ENCODE measurements at regions not wholly inside any gene's neighbourhood (a gene's known extent, or its start where the extent isn't known, plus 50 kb on each side); places are given as distances from the start of the nearest gene placed in this dataset.
"Not testable (repeated sequence)": the region's sequence is repeated elsewhere in the genome, so short reads cannot be mapped to it uniquely, and the experiment has no call there.

DNA sequence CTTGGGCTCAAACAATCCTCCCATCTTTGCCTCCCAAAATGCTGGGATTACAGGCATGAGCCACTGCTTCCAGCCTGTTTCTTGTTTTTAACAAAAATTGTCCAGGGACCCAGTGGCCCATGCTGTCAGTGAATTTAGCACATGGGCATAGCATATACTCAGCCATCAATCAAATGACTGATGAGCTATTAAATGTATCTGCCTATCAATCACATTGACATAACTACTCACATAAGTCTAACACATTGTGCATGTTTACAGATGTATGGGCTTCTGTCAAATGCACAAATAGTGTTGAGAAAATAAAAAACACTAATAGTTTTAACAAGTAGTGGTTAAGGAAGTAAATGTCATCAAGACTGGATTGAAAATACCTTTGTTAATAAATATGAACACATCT lies 249.4 kb downstream of the COX18 start:
- no peak overlapping the region for H3K4me3 Mint-ChIP-seq
- peaks cover 3% of the 10 kb centered on the region for H3K9me3 Mint-ChIP-seq
- H3K27me3 Mint-ChIP-seq (ENCODE audit: low read depth) = no peaks in the 10 kb centered on the region
- H3K27ac Mint-ChIP-seq = no peak overlapping the region
- no peaks in the 10 kb centered on the region for H3K4me1 Mint-ChIP-seq (ENCODE audit: low read depth)
- H3K36me3 Mint-ChIP-seq (ENCODE audit: low read depth) = no peaks in the 10 kb centered on the region

DNA sequence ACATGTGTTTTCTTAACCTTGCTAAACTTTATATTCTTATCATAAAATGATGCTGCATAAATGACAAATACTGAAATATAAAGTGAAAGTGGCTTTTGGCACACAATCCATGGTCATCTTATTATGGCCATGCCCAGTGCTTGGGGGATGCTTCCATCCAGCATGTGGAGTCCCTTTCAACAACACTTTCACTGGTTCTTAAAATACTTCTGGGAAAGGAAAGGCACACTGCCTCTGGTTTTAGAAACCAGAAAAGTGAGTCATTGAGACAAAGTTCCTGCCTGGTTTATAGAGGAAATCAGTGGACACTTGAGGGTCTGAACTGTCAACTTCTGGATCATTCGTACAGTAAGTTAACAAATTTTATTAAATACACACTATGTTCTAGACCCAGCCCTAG lies 248.0 kb upstream of the ADAMTS3 start:
- no peaks in the 10 kb centered on the region for H3K27me3 Mint-ChIP-seq (ENCODE audit: low read depth)
- no peaks in the 10 kb centered on the region for H3K36me3 Mint-ChIP-seq (ENCODE audit: low read depth)
- H3K4me1 Mint-ChIP-seq (ENCODE audit: low read depth) = no peaks in the 10 kb centered on the region
- no peaks in the 10 kb centered on the region for H3K9me3 Mint-ChIP-seq
- H3K4me3 Mint-ChIP-seq = no peak overlapping the region
- H3K27ac Mint-ChIP-seq = no peak overlapping the region

DNA sequence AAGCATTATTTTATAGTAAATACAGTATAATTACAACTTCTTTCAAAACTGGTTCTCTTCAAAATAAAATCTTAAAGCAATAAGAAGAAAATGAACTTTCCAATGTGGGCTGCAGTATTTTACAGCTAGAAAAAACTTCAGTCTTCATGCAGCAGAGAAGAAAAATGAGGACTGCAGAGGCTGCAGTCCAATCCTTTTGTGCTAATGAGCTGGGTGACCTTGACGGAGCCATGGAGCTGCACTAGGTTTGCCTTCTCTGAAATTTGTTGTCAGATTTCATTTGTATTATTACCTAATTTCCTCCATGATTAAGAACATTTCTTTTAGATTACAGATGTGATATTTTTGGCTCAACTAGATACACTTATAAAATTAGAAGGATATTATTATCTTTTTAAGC lies 245.2 kb upstream of the ADAMTS3 start:
- no peak overlapping the region for H3K27ac Mint-ChIP-seq
- H3K27me3 Mint-ChIP-seq (ENCODE audit: low read depth) = no peaks in the 10 kb centered on the region
- H3K36me3 Mint-ChIP-seq (ENCODE audit: low read depth) = no peaks in the 10 kb centered on the region
- H3K9me3 Mint-ChIP-seq = no peaks in the 10 kb centered on the region
- no peak overlapping the region for H3K4me3 Mint-ChIP-seq
- H3K4me1 Mint-ChIP-seq (ENCODE audit: low read depth) = no peaks in the 10 kb centered on the region

DNA sequence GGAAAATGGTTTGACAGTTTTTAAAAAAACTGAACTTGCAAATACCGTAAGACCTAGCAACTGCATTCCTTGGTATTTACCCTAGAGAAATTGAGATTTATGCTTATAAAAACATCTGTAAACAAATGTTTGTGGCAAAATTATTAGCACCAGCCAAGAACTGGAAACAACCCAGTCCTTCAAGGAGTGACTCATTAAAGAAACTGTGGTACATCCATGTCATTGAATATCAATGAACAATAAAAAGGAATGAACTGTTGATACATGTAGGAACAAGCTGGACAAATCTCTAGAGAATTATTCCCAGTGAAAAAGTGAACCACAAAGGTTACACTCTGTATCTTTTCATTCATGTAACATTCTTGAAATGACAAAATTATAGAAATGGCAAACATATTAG lies 240.2 kb upstream of the ADAMTS3 start:
- H3K27ac Mint-ChIP-seq = no peak overlapping the region
- H3K27me3 Mint-ChIP-seq (ENCODE audit: low read depth) = no peaks in the 10 kb centered on the region
- H3K4me1 Mint-ChIP-seq (ENCODE audit: low read depth) = no peaks in the 10 kb centered on the region
- no peaks in the 10 kb centered on the region for H3K36me3 Mint-ChIP-seq (ENCODE audit: low read depth)
- no peaks in the 10 kb centered on the region for H3K9me3 Mint-ChIP-seq
- no peak overlapping the region for H3K4me3 Mint-ChIP-seq

DNA sequence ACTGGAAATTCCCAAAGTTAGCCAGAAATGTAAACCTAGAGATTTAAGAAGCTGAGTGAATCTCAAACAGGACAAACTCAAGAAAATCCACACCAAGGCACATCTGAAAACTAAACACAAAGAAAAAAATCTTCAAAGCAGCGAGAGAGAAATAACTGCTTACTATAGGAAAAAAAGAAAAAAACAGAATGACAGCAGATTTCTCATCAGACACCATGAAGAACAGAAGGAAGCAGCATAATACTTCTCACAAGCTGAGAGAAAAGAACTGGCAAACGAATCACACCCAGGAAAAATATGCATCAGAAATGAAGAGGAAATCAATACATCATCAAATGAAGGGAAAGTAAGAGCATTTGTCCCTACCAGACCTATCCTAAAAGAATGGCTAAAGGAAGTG lies 236.3 kb upstream of the ADAMTS3 start:
- no peak overlapping the region for H3K27ac Mint-ChIP-seq
- no peaks in the 10 kb centered on the region for H3K9me3 Mint-ChIP-seq
- no peaks in the 10 kb centered on the region for H3K27me3 Mint-ChIP-seq (ENCODE audit: low read depth)

DNA sequence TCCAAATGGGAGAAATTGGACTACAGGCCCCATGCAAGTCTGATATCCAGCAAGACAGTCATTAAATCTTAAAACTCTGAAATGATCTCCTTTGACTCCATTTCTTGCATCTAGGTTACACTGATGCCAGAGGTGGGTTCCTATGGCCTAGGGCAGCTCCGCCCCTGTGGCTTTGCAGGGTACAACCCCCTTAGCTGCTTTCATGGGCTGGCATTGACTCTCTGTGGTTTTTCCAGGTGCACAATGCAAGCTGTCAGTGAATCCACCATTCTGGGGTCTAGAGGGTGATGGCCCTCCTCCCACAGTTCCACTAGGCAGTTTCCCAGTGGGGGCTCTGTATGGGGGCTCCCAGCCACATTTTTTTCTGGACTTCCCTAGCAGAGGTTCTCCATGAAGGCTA lies 228.5 kb upstream of the ADAMTS3 start:
- no peaks in the 10 kb centered on the region for H3K36me3 Mint-ChIP-seq (ENCODE audit: low read depth)
- no peaks in the 10 kb centered on the region for H3K4me1 Mint-ChIP-seq (ENCODE audit: low read depth)
- H3K27ac Mint-ChIP-seq = no peak overlapping the region
- H3K27me3 Mint-ChIP-seq (ENCODE audit: low read depth) = no peaks in the 10 kb centered on the region
- H3K9me3 Mint-ChIP-seq = no peaks in the 10 kb centered on the region
- H3K4me3 Mint-ChIP-seq = no peak overlapping the region

More for the DNA sequence above, 236.3 kb upstream of the ADAMTS3 start:
- Mint-ChIP-seq H3K4me3 (no peak overlapping the region), H3K36me3 (ENCODE audit: low read depth) (no peaks in the 10 kb centered on the region), H3K4me1 (ENCODE audit: low read depth) (no peaks in the 10 kb centered on the region)

DNA sequence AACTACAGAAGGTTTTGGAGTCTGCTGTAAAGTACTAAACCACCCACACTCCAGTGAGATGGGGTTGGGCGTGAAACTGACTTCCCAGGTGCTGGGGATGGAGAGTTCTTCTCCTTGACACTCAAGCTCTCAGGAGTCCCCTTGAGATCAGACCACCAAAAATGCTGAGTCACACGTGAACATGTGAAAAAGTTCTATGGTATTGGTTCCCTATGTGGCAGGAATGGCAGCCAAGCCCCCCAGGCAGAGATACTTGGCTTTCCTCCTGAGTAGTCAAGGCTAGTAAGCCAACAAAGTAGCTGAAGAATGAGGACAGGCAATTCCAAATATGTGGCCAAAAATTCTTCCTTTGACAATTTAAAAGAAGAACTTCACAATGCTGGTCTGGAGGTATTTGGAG lies 222.0 kb upstream of the ADAMTS3 start:
- Mint-ChIP-seq H3K27ac (no peak overlapping the region), H3K27me3 (ENCODE audit: low read depth) (no peaks in the 10 kb centered on the region), H3K4me1 (ENCODE audit: low read depth) (no peaks in the 10 kb centered on the region), H3K9me3 (no peaks in the 10 kb centered on the region), H3K36me3 (ENCODE audit: low read depth) (no peaks in the 10 kb centered on the region), H3K4me3 (no peak overlapping the region)

DNA sequence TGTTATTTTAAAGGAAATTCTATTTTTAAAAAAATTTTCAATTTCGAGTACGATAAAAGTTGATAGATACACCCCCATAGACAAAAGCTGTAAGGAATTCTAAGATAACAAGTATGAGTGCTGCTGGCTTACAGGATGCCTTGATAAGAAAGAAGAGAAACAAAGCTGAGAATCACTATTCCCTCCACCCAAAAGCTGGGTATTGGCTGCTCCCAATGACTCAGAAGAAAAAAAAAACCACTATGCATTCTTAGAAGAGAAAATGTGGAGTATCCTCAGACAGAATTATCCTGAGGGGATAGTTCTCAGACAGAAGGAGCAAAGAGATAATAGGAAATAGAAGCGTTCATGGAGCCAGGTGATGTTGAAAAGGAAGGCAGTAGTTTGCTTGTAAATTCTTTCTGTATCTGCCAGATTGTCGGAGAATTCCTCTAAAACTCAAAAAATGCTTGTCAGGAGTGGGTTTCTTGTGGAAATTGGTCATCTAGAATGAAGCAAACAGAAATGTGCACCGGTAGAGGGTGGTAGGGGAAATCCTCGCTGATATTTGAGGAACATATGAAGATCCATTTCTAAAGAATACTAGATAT lies 217.5 kb upstream of the ADAMTS3 start:
- Mint-ChIP-seq H3K4me3 (no peak overlapping the region), H3K4me1 (ENCODE audit: low read depth) (no peaks in the 10 kb centered on the region), H3K9me3 (no peaks in the 10 kb centered on the region), H3K36me3 (ENCODE audit: low read depth) (no peaks in the 10 kb centered on the region), H3K27me3 (ENCODE audit: low read depth) (no peaks in the 10 kb centered on the region), H3K27ac (no peak overlapping the region)

DNA sequence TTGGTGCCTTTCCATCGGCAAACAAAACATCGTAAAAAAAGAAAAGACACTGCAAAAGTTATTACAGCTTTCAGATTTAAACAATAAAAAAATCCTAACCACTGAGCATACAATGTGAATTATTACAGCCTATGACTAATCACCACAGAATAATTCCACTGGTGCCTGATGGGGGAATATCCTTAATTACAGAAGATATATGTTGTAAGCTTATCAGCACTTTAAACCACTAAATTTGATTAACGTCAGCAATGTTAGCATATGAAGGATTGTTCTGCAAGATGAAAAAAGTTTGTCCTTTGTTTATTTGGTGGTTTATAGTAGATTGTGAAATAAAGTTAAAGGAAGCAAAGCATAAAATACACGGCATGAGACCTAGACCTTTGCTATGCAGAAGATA lies 210.2 kb upstream of the ADAMTS3 start:
- Mint-ChIP-seq H3K36me3 (ENCODE audit: low read depth) (no peaks in the 10 kb centered on the region), H3K27ac (no peak overlapping the region), H3K9me3 (peaks cover 3% of the 10 kb centered on the region), H3K27me3 (ENCODE audit: low read depth) (no peaks in the 10 kb centered on the region), H3K4me3 (no peak overlapping the region), H3K4me1 (ENCODE audit: low read depth) (no peaks in the 10 kb centered on the region)

DNA sequence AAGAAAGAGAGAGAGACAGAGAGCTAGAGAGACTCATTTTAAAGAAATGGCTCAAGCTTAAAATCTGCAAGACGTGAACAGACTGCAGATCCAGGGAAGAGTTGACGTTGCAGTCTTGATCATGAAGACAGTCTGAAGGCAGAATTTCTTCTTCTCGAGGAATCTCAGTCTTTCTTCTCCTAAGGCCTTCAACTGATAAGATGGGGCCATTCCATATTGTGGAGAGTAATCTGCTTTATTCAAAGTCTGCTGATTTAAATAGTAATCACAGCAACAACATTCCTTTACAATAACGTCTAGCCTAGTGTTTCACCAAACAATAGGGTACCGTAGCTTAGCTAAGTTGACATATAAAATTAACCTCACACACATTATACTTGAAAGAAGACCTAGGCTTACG lies 208.4 kb upstream of the ADAMTS3 start:
- no peak overlapping the region for H3K4me3 Mint-ChIP-seq
- no peaks in the 10 kb centered on the region for H3K27me3 Mint-ChIP-seq (ENCODE audit: low read depth)
- H3K9me3 Mint-ChIP-seq = peaks cover 3% of the 10 kb centered on the region
- H3K36me3 Mint-ChIP-seq (ENCODE audit: low read depth) = no peaks in the 10 kb centered on the region
- no peaks in the 10 kb centered on the region for H3K4me1 Mint-ChIP-seq (ENCODE audit: low read depth)
- no peak overlapping the region for H3K27ac Mint-ChIP-seq

DNA sequence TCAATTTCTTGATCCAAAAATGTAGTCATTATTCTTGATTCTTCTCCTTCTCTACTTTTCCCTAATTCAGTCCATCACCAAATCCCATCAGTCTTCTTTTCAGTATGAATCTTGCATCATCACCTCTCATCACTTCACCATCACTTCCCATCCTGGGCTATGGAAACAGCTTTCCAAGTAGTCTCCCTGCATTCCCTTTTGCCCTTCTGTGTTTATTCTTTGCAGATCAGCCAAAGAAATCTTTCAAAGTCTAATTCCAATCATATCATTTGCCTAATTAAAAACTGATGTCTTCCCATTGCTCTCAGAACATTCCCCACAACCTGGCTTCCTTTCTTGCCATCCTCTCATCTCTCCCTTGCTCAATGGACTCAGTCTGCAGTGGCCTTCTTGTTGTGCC lies 201.7 kb upstream of the ADAMTS3 start:
- no peak overlapping the region for H3K4me3 Mint-ChIP-seq
- no peak overlapping the region for H3K27ac Mint-ChIP-seq
- no peaks in the 10 kb centered on the region for H3K36me3 Mint-ChIP-seq (ENCODE audit: low read depth)
- H3K4me1 Mint-ChIP-seq (ENCODE audit: low read depth) = no peaks in the 10 kb centered on the region
- H3K27me3 Mint-ChIP-seq (ENCODE audit: low read depth) = no peaks in the 10 kb centered on the region
- H3K9me3 Mint-ChIP-seq = no peaks in the 10 kb centered on the region

DNA sequence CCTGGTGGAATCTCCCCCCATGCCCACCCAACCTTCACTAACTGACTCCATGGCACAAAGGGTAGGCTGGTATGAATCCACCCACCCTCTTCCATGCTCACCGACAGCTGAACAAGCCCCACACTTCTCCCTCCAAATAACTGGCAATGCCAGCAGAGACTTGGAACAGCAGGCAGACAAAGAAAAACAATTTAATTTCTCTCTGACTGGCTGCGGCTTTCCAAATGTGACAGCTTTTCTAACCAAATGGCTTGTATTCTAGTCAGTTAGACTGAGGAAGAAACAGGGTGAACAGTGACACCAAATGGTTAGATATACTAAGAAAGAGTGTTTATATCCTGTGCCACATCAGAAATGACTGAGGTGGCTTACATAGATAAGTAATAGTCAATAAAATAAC lies 199.3 kb upstream of the ADAMTS3 start:
- Mint-ChIP-seq H3K27ac (no peak overlapping the region), H3K36me3 (ENCODE audit: low read depth) (no peaks in the 10 kb centered on the region), H3K9me3 (no peaks in the 10 kb centered on the region), H3K27me3 (ENCODE audit: low read depth) (no peaks in the 10 kb centered on the region), H3K4me3 (no peak overlapping the region), H3K4me1 (ENCODE audit: low read depth) (no peaks in the 10 kb centered on the region)

DNA sequence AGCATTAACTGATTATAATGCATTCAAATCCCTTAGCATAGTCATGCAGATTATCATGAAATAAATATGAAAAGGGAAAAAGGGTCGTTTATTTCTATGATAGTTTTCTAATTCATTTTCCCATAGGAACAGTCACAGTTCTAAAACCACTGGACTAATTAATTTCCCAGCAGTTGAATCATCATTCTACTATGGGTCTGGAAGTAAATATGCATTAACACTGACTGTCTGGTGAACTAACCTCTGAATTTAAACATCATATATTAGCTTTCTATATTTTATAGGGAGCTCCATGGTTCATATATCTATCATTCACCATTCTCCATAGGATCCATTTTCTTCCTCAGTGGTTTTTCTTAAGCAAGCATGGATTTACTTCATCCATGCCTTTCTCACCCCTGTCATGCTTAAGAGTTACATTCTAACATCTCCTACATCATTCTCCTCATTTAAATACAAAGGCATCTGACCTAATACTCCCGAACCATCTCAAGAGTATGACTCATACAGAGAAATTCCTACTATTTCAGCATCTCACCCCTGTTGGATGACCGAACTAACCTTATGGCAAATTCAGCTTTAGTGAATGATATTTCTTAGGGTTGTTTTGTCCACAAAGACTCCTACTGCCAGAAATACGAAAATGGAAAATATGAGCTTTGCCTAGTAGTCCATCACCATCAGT lies 198.7 kb upstream of the ADAMTS3 start:
- H3K36me3 Mint-ChIP-seq (ENCODE audit: low read depth) = no peaks in the 10 kb centered on the region
- no peaks in the 10 kb centered on the region for H3K27me3 Mint-ChIP-seq (ENCODE audit: low read depth)
- H3K4me3 Mint-ChIP-seq = no peak overlapping the region
- H3K27ac Mint-ChIP-seq = no peak overlapping the region
- H3K4me1 Mint-ChIP-seq (ENCODE audit: low read depth) = no peaks in the 10 kb centered on the region
- H3K9me3 Mint-ChIP-seq = no peaks in the 10 kb centered on the region

DNA sequence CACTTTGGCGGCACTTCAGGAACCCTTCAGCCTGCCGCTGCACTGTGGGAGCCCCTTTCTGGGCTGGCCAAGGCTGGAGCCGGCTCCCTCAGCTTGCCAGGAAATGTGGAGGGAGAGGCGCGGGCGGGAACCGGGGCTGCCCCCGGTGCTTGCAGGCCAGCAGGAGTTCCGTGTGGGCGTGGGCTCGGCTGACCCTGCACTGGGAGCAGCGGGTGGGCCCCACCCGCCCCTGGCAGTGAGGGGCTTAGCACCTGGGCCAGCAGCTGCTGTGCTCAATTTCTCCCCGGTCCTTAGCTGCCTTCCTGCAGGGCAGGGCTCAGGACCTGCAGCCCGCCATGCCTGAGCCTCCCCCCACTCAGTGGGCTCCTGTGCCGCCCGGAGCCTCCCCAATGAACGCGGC lies 196.8 kb upstream of the ADAMTS3 start:
- H3K4me1 Mint-ChIP-seq (ENCODE audit: low read depth); H3K4me3 Mint-ChIP-seq; H3K9me3 Mint-ChIP-seq; H3K27ac Mint-ChIP-seq; H3K27me3 Mint-ChIP-seq (ENCODE audit: low read depth); H3K36me3 Mint-ChIP-seq (ENCODE audit: low read depth): not testable (repeated sequence)

DNA sequence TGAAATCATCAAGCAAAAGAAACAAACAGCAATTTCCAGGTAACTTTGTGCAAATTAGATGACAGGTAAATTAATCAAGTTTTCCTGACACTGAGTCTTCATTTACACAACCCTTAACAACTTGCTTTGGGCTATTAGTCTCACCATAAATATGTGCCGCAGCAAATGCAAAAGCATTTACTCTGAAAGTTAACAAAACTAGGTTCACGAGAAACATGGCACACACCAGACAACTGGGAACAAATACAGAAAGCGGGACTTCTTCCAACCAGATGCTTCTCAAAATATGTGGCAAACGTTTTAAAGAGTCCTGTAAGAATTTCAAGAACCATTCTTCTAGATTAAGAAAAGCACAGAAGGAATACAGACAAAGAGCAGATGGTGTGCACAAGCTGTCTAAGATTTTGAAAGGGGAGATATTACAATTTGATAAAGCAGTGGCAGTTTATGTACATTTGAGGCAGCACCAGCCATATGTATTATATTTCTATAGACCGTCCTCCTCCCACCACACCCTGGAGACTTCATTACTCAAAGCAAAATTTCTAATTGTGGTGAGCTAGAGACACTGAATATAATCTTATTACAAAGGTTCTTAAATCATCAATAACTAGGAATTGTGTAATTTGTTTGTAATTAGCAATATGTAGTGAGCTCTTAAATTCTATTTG lies 192.5 kb upstream of the ADAMTS3 start:
- Mint-ChIP-seq H3K4me3 (no peak overlapping the region), H3K27me3 (ENCODE audit: low read depth) (no peaks in the 10 kb centered on the region), H3K27ac (no peak overlapping the region), H3K36me3 (ENCODE audit: low read depth) (no peaks in the 10 kb centered on the region), H3K4me1 (ENCODE audit: low read depth) (no peaks in the 10 kb centered on the region), H3K9me3 (no peaks in the 10 kb centered on the region)
